ENCODE measurements at regions not wholly inside any gene's neighbourhood (a gene's known extent, or its start where the extent isn't known, plus 50 kb on each side); places are given as distances from the start of the nearest gene placed in this dataset.
"Not testable (repeated sequence)": the region's sequence is repeated elsewhere in the genome, so short reads cannot be mapped to it uniquely, and the experiment has no call there.

DNA sequence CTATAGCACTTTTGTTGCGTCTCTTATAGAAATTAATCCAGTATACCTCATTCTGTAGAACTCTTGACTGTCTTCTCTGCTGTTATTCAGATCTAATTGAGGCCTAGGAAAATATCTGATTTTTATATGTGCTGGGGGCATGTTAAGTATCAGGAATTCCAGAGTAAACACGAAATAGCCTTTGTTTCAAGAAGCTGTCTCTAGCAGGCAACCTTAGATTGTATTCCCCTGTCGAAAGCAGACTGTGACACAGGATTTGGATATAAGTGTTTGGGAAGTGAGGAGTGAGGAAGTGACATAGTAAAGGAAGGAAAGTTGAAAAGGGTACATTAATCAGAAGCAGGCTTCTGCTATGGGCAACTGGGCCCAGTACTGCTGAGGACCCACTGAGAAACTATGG is 72.1 kb upstream of the RASA1 start:
- no peak for DNase-seq (ENCODE audit: low spot score)

DNA sequence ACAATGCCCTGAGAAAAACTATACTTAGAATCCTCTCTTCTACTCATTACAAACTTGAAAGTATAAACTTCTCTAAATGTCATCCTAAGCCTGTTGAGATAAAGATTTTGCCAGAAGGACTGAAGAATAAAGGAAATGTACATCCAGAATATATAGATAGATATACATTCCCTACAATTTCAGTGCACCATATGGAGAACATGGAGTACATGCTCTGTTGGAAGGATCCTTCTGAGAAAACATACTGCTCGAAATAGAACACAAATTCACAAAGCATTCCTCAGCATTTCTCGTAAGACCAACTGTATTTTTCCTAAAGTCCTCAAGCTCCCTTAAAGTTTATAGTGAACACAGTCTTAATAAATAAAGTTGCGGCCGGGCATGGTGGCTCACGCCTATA is 69.7 kb upstream of the RASA1 start:
- DNase-seq (ENCODE audit: low spot score), result no peak

DNA sequence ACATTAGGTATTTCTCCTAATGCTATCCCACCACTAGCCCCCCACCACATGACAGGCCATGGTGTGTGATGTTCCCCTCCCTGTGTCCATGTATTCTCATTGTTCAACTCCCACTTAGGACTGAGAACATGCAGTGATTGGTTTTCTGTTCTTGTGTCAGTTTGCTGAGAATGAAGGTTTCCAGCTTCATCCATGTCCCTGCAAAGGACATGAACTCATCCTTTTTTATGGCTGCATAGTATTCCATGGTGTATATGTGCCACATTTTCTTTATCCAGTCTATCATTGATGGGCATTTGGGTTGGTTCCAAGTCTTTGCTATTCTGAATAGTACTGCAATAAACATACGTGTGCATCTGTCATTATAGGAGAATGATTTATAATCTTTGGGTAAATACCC is 68.4 kb upstream of the RASA1 start:
- not testable (repeated sequence) for DNase-seq (ENCODE audit: low spot score)

DNA sequence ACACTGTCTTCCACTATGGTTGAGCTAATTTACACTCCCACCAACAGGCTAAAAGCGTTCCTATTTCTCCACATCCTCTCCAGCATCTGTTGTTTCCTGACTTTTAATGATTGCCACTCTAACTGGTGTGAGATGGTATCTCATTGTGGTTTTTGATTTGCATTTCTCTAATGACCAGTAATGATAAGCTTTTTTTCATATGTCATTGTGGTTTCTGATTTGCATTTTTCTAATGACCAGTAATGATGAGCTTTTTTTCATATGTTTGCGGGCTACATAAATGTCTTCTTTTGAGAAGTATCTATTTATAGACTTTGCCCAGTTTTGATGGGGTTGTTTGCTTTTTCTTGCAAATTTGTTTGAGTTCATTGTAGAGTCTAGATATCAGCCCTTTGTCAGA is 68.0 kb upstream of the RASA1 start:
- DNase-seq (ENCODE audit: low spot score), result not testable (repeated sequence)

DNA sequence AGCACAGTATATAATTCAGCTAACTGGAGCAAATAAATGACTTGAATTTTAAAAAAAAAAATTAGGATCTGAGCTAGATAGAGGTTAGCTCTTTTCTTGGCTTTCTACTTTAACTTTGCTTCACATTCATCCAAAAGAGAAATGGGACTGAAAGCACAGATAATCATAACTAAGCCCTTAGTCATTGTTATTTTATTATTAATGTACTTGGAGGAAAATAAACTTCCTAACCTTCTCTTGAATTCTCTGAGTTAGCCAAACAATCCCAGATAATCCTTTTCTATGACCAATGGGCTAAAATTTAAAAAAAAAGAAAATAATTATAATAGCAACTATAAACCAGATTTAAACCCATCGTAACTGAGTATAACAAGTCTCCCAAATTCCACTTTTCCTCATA is 57.6 kb upstream of the RASA1 start:
- no peak for DNase-seq (ENCODE audit: low spot score)

DNA sequence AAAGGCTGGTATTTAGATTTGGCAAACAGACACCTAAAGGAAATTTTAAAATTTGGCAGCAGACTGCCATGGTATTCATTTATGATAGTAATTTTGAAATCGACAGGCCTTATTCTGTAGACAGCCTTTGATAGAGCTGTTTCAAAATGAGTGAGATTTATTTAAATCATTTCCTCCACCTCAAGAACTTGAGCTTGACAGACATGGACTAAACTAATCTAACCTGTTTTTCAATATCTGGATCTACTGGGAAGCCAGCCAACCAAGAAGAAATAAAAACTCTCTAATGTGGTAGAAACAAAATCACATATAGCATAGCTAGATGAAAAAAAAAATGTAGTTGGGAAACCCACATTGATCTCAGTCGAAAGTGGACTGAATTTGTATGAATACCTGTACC is 56.9 kb upstream of the RASA1 start:
- DNase-seq (ENCODE audit: low spot score), result no peak

DNA sequence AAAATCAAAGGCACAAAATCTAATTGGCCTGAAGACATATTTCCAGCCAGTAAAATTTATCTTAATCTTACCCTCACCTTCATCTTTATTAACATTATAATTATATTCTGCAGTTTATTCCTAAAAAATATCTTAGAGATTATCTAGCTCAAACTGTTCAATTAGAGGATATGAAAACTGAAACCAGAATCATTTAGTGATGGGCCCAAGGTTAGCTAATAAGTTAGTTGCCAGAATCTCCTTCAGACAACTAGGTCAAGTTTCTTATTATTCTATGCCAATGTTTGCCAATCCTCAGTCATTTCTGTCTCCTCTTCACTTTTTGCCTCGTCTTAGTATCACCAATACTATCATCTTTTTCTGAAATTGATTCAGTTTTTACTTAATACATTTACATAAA is 56.0 kb upstream of the RASA1 start:
- no peak for DNase-seq (ENCODE audit: low spot score)

DNA sequence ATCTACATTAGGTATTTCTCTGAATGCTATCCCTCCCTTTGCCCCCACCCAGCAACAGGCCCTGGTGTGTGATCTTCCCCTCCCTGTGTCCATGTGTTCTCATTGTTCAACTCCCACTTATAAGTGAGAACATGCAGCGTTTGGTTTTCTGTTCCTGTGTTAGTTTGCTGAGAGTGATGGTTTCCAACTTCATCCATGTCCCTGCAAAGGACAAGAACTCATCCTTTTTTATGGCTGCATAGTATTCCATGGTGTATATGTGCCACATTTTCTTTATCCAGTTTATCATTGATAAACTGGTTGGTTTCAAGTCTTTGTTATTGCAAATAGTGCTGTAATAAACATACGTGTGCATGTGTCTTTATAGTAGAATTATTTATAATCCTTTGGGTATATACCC is 55.5 kb upstream of the RASA1 start:
- DNase-seq (ENCODE audit: low spot score), result not testable (repeated sequence)

DNA sequence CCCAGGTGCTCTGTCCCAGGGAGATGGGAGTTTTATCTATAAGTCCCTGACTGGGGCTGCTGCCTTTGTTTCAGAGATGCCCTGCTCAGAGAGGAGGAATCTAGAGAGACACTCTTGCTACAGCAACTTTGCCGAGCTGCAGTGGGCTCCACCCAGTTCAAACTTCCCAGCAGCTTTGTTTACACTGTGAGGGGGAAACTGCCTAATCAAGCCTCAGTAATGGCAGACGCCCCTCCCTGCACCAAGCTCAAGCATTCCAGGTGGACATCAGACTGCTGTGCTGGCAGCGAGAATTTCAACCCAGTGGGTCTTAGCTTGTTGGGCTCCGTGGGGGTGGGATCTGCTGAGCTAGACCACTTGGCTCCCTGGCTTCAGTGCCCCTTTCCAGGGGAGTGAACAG is 50.2 kb upstream of the RASA1 start:
- not testable (repeated sequence) for DNase-seq (ENCODE audit: low spot score)
